ENCODE measurements at regions not wholly inside any gene's neighbourhood (a gene's known extent, or its start where the extent isn't known, plus 50 kb on each side); places are given as distances from the start of the nearest gene placed in this dataset.
A peak's percentile ranks its signal among the peaks of the same experiment; 100 is the strongest.

DNA sequence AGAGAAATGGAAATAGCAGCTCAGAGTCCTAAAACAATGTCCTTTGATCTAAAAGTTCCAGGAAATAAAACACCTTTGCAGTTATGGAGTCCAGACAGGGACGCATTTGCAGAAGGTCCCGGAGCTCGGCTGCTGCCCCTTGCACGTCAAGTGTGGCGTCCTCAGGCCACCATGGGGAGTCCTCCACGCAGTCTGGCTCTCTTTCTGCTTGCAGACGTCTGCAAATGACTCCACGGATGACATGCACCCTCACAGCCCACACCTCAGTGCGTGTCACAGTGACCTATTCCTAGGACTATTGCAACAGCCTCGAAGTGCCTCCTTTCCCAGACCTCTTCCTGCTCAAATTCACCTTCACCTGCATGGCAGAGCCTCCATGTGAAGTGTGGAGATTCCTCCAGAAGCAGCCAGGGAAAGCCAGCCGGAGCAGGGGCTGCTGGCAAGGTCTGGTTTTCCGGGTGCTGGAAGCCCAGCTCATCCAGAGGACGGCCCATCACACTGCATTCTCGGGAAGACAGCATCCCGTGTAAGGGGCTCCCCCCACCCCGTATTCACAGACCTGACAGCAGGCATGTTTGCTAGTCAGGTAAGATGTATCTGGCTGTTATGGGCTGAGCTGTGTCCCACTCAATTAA lies 137.7 kb downstream of the ASB1 start:
- Histone ChIP-seq H3K4me3 (no peak overlapping the region), H3K27me3 (no peaks in the 10 kb centered on the region), H3K36me3 (no peaks in the 10 kb centered on the region), H3K27ac (no peak overlapping the region), H3K9me3 (no peaks in the 10 kb centered on the region), H3K4me1 (no peaks in the 10 kb centered on the region)
- DNase-seq (no peak), ATAC-seq (no peak), FAIRE-seq (no peak)
- TF ChIP-seq, protein P1, sequence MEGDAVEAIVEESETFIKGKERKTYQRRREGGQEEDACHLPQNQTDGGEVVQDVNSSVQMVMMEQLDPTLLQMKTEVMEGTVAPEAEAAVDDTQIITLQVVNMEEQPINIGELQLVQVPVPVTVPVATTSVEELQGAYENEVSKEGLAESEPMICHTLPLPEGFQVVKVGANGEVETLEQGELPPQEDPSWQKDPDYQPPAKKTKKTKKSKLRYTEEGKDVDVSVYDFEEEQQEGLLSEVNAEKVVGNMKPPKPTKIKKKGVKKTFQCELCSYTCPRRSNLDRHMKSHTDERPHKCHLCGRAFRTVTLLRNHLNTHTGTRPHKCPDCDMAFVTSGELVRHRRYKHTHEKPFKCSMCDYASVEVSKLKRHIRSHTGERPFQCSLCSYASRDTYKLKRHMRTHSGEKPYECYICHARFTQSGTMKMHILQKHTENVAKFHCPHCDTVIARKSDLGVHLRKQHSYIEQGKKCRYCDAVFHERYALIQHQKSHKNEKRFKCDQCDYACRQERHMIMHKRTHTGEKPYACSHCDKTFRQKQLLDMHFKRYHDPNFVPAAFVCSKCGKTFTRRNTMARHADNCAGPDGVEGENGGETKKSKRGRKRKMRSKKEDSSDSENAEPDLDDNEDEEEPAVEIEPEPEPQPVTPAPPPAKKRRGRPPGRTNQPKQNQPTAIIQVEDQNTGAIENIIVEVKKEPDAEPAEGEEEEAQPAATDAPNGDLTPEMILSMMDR (IDR thresholded peaks at IDR 0.05), result no peak
- intact Hi-C loops (cut with DNase I), result no loop called here
- WGBS, 2 donors, result 63 to 79% methylated on average over 16 of the region's 16 CpGs

DNA sequence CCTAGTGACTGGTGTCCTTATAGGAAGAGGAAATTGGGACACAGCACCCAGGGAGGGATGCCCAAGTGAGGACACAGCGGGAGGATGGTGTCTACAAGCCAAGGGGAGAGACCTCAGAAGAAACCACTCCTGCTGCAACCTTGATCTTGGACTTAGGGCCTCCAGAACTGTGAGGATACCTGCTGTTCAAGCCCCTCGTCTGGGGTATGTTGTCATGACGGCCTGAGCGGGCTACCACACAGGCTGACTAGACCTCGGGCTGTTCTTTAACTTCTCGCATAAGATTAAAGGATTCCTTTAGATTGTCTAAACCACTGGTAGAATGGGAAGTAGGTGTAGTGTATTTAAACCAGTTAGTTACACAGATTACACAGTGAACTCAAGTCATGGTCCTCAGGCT lies 138.3 kb downstream of the ASB1 start:
- DNase-seq (no peak), FAIRE-seq (no peak), ATAC-seq (no peak)
- TF ChIP-seq, protein P1 (IDR thresholded peaks at IDR 0.05), result no peak
- intact Hi-C loops (cut with DNase I), result no loop called here
- Histone ChIP-seq H3K9me3 (no peaks in the 10 kb centered on the region), H3K4me1 (no peaks in the 10 kb centered on the region), H3K27ac (no peak overlapping the region), H3K4me3 (no peak overlapping the region), H3K27me3 (no peaks in the 10 kb centered on the region), H3K36me3 (no peaks in the 10 kb centered on the region)
- 62 to 70% methylated on average over 6 of the region's 6 CpGs for WGBS, 2 donors

DNA sequence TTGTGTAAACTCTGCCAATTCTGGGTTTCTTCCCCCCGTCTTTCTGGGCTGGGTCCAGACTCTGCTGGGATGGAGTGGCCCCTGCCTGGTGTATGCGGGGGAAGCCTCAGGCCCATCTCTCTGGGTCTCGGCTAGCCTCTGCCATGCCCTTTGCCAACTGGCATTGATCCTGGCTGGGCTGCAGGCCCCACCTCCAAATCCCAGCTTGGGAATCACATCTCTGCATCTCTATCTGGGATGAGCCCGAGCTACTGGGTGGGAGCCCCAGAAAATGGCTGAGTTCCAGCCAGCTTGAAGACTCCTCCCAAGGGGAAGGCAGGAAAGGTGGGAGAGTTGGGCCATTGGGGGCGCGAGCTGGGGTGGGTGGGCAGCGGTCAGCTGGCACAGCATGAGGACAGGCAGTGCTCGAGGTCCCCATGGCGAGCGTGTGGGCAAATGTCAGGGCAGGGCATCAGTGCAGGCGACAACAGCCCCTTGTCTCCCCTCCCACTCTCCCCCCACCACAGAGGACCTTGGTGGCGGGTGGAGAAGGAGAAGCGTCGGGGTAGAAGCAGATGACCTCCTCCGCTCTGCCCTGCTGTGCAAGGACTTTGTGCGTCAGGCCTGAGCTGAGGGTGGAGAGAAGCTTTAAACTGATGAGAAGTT lies 139.4 kb downstream of the ASB1 start:
- Histone ChIP-seq H3K36me3 (no peaks in the 10 kb centered on the region), H3K27me3 (no peaks in the 10 kb centered on the region), H3K4me3 (no peak overlapping the region), H3K9me3 (no peaks in the 10 kb centered on the region), H3K4me1 (no peaks in the 10 kb centered on the region), H3K27ac (no peak overlapping the region)
- intact Hi-C loops (cut with DNase I), result no loop called here
- TF ChIP-seq, protein P1 (IDR thresholded peaks at IDR 0.05), result no peak
- WGBS, 2 donors, result 80 to 91% methylated on average over 16 of the region's 16 CpGs
- no peak for FAIRE-seq
- no peak for ATAC-seq
- DNase-seq, result peak in 1 of 6 donors; percentile 28

DNA sequence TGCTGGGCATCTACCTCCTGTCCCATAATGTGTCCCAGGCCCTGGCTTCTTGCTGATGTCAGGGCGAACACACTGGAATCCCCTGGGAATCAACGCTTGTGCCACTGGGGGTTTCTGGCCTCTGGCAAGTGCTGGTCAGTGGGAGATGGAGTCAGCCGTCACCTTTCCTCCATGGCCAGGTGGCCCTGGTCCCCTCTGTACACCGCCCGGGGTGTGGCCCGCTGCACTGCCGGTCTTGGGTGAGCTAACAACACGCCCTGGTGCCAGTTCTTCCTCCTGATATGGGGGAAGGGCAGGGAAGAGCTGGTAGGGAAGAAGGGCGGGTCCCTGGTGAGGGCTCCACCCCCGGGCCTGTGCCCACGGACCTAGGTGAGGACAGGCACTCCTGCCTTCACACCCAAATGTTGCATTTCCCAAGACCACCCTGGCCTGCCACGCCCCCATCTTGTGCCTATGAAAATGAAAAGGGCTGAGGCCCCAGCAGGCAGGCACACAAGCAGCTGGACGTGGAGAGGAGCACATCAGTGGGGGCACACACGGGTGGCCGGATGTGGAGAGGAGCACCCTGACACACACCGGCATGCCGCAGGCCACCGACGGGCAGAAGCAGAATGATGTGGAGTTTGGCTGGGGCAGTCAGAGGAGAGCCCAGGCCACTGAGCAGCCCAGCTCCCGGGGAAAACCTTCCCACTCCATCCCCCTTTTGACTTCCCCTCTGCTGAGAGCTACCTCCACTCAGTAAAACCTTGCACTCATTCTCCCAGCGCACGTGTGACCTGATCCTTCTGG lies 140.5 kb downstream of the ASB1 start:
- WGBS, 2 donors, result 70 to 77% methylated on average over 21 to 22 of the region's 22 CpGs

More for the DNA sequence above, 140.5 kb downstream of the ASB1 start:
- no peaks in the 10 kb centered on the region for H3K9me3 ChIP-seq
- H3K27ac ChIP-seq, result no peak overlapping the region
- intact Hi-C loops (cut with DNase I), result no loop called here
- no peak overlapping the region for H3K4me3 ChIP-seq
- ATAC-seq (no peak), DNase-seq (no peak), FAIRE-seq (no peak)
- no peaks in the 10 kb centered on the region for H3K36me3 ChIP-seq
- H3K27me3 ChIP-seq, result no peaks in the 10 kb centered on the region
- H3K4me1 ChIP-seq, result no peaks in the 10 kb centered on the region
- TF ChIP-seq, protein P1 (IDR thresholded peaks at IDR 0.05), result no peak

Measured in pancreas (tissue), 10 donors.